ENCODE measurements at regions not wholly inside any gene's neighbourhood (a gene's known extent, or its start where the extent isn't known, plus 50 kb on each side); places are given as distances from the start of the nearest gene placed in this dataset.
A peak's percentile ranks its signal among the peaks of the same experiment; 100 is the strongest.

GRCh38 chr14:54090274-54090673 lies 133.6 kb upstream of the BMP4 start:
- DNase-seq (ENCODE audit: low read depth) = no peak

GRCh38 chr14:54094765-54095164 lies 138.1 kb upstream of the BMP4 start:
- DNase-seq (ENCODE audit: low read depth) = peak; percentile 23

GRCh38 chr14:54098536-54098935 lies 141.9 kb upstream of the BMP4 start:
- no peak for DNase-seq (ENCODE audit: low read depth)

- no peak for DNase-seq (ENCODE audit: low read depth)
Observed at GRCh38 chr14:54102051-54102456, 145.4 kb upstream of the BMP4 start.

- DNase-seq (ENCODE audit: low read depth) = no peak
Observed at GRCh38 chr14:54102530-54102929, 145.9 kb upstream of the BMP4 start.

GRCh38 chr14:54104601-54105145 lies 148.0 kb upstream of the BMP4 start:
- DNase-seq (ENCODE audit: low read depth) = peak; percentile 17

GRCh38 chr14:54105406-54105805 lies 148.8 kb upstream of the BMP4 start:
- DNase-seq (ENCODE audit: low read depth) = no peak

- DNase-seq (ENCODE audit: low read depth) = no peak
Observed at GRCh38 chr14:54105898-54106297, 149.3 kb upstream of the BMP4 start.

GRCh38 chr14:54106661-54107377 lies 150.2 kb upstream of the BMP4 start:
- no peak for DNase-seq (ENCODE audit: low read depth)

- peak; percentile 93 for DNase-seq (ENCODE audit: low read depth)
Observed at GRCh38 chr14:54108481-54109471, 152.2 kb upstream of the BMP4 start.

GRCh38 chr14:54109521-54110120 lies 153.0 kb upstream of the BMP4 start:
- no peak for DNase-seq (ENCODE audit: low read depth)

- DNase-seq (ENCODE audit: low read depth) = no peak
Observed at GRCh38 chr14:54114941-54115340, 158.3 kb upstream of the BMP4 start.

- no peak for DNase-seq (ENCODE audit: low read depth)
Observed at GRCh38 chr14:54116198-54116885, 159.7 kb upstream of the BMP4 start.

GRCh38 chr14:54116972-54117371 lies 160.3 kb upstream of the BMP4 start:
- peak; percentile 85 for DNase-seq (ENCODE audit: low read depth)

GRCh38 chr14:54117396-54117795 lies 160.8 kb upstream of the BMP4 start:
- no peak for DNase-seq (ENCODE audit: low read depth)

- no peak for DNase-seq (ENCODE audit: low read depth)
Observed at GRCh38 chr14:54117924-54118323, 161.3 kb upstream of the BMP4 start.

- no peak for DNase-seq (ENCODE audit: low read depth)
Observed at GRCh38 chr14:54120260-54120659, 163.6 kb upstream of the BMP4 start.

GRCh38 chr14:54121466-54122027 lies 164.9 kb upstream of the BMP4 start:
- DNase-seq (ENCODE audit: low read depth) = no peak

GRCh38 chr14:54123841-54124240 lies 167.2 kb upstream of the BMP4 start:
- no peak for DNase-seq (ENCODE audit: low read depth)

- DNase-seq (ENCODE audit: low read depth) = no peak
Observed at GRCh38 chr14:54125109-54125508, 168.5 kb upstream of the BMP4 start.

GRCh38 chr14:54126947-54127346 lies 170.3 kb upstream of the BMP4 start:
- DNase-seq (ENCODE audit: low read depth) = no peak
